HG03135 (cell line): ENCODE measurements at regions not wholly inside any gene's neighbourhood (a gene's known extent, or its start where the extent isn't known, plus 50 kb on each side); places are given as distances from the start of the nearest gene placed in this dataset.

Experiments used
- ATAC-seq: cut with Tn5 transposase; IDR thresholded peaks from one replicate; pipeline ENCODE4 v1.9.1; 2021; ENCODE audit warnings: mild to moderate bottlenecking, moderate library complexity; ENCODE audit not compliant: unreplicated experiment

GRCh38 chr18:24928301-24928878 lies 423.6 kb downstream of the ZNF521 start:
- ATAC-seq = no peak

GRCh38 chr18:24930478-24930877 lies 421.5 kb downstream of the ZNF521 start:
- ATAC-seq = no peak

GRCh38 chr18:24930971-24931370 lies 421.0 kb downstream of the ZNF521 start:
- ATAC-seq = no peak

GRCh38 chr18:24933345-24933744 lies 418.6 kb downstream of the ZNF521 start:
- no peak for ATAC-seq

GRCh38 chr18:24934258-24934932 lies 417.6 kb downstream of the ZNF521 start:
- no peak for ATAC-seq

- no peak for ATAC-seq
These were observed 417.0 kb downstream of the ZNF521 start for GRCh38 chr18:24935008-24935407.

- no peak for ATAC-seq
These were observed 416.1 kb downstream of the ZNF521 start for GRCh38 chr18:24935896-24936295.

GRCh38 chr18:24936691-24937090 lies 415.3 kb downstream of the ZNF521 start:
- no peak for ATAC-seq

- no peak for ATAC-seq
These were observed 414.2 kb downstream of the ZNF521 start for GRCh38 chr18:24937639-24938275.

- ATAC-seq = no peak
These were observed 411.6 kb downstream of the ZNF521 start for GRCh38 chr18:24940416-24940815.

- no peak for ATAC-seq
These were observed 410.6 kb downstream of the ZNF521 start for GRCh38 chr18:24941174-24941951.

GRCh38 chr18:24942144-24942543 lies 409.8 kb downstream of the ZNF521 start:
- no peak for ATAC-seq

- no peak for ATAC-seq
These were observed 404.3 kb downstream of the ZNF521 start for GRCh38 chr18:24947521-24948305.

GRCh38 chr18:24949908-24950307 lies 402.1 kb downstream of the ZNF521 start:
- no peak for ATAC-seq

- no peak for ATAC-seq
These were observed 397.6 kb downstream of the ZNF521 start for GRCh38 chr18:24954341-24954740.

- no peak for ATAC-seq
These were observed 394.0 kb downstream of the ZNF521 start for GRCh38 chr18:24958001-24958400.

GRCh38 chr18:24959051-24959476 lies 392.9 kb downstream of the ZNF521 start:
- no peak for ATAC-seq

- ATAC-seq = peak; percentile 54
These were observed 387.8 kb downstream of the ZNF521 start for GRCh38 chr18:24964216-24964615.

- no peak for ATAC-seq
These were observed 383.7 kb downstream of the ZNF521 start for GRCh38 chr18:24968238-24968775.

GRCh38 chr18:24972577-24972976 lies 379.4 kb downstream of the ZNF521 start:
- ATAC-seq = no peak
